ENCODE measurements at regions not wholly inside any gene's neighbourhood (a gene's known extent, or its start where the extent isn't known, plus 50 kb on each side); places are given as distances from the start of the nearest gene placed in this dataset.

DNA sequence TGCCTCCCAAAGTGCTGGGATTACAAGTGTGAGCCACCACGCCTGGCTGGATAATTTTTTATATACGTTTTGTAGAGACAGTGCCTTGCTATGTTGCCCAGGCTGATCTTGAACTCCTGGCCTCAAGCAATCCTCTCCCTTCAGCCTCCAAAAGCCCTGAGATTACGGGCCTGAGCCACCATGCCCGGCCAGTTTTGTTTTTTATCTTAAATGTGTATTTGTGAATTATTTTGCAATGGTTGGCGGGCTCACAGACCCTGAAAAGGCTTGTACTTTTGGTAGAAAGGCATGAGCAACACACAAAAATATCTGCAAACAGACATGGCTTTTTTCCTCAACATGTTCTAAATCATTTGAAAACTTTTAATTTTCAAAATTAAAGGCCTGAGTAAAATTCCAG, 73.4 kb upstream of the TMEM18 start:
- TF ChIP-seq POLR2A (IDR thresholded peaks at IDR 0.05): no peak
- TF ChIP-seq, protein P1, sequence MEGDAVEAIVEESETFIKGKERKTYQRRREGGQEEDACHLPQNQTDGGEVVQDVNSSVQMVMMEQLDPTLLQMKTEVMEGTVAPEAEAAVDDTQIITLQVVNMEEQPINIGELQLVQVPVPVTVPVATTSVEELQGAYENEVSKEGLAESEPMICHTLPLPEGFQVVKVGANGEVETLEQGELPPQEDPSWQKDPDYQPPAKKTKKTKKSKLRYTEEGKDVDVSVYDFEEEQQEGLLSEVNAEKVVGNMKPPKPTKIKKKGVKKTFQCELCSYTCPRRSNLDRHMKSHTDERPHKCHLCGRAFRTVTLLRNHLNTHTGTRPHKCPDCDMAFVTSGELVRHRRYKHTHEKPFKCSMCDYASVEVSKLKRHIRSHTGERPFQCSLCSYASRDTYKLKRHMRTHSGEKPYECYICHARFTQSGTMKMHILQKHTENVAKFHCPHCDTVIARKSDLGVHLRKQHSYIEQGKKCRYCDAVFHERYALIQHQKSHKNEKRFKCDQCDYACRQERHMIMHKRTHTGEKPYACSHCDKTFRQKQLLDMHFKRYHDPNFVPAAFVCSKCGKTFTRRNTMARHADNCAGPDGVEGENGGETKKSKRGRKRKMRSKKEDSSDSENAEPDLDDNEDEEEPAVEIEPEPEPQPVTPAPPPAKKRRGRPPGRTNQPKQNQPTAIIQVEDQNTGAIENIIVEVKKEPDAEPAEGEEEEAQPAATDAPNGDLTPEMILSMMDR (IDR thresholded peaks at IDR 0.05 in 4 of 5, conservative IDR thresholded peaks at IDR 0.05 in 1 of 5): no peak

All from gastrocnemius medialis (tissue), 4 donors.